Neural cell (in vitro differentiated cells): ENCODE measurements at regions not wholly inside any gene's neighbourhood (a gene's known extent, or its start where the extent isn't known, plus 50 kb on each side); places are given as distances from the start of the nearest gene placed in this dataset.

Experiments used
- H2AFZ ChIP-seq: fragments of 200-600, 300-800 bp; sonication (generic), shearing (Covaris generic); 2 replicates; pipeline ENCODE4 v1.6.0; 2014; ENCODE audit warnings: low read depth, mild to moderate bottlenecking, antibody characterized with exemption, low read length, moderate library complexity
- H3F3A ChIP-seq: fragments of 200-600 bp; shearing (Covaris generic); 2 replicates; pipeline ENCODE4 v1.6.1; 2016; ENCODE audit warnings: mild to moderate bottlenecking, moderate library complexity, mixed read lengths, antibody characterized with exemption, low read length; ENCODE audit not compliant: insufficient read depth, poor library complexity, severe bottlenecking
- H3K27ac ChIP-seq: fragments of 200-600, 300-800 bp; sonication (generic), shearing (Covaris generic); 2 replicates; pipeline ENCODE4 v1.5.1; 2014; ENCODE audit warnings: mild to moderate bottlenecking, low read length, moderate library complexity
- H3K27me3 ChIP-seq: fragments of 300-800, 200-600 bp; sonication (generic), shearing (Covaris generic); 2 replicates; pipeline ENCODE4 v1.6.0; 2014; ENCODE audit warnings: mild to moderate bottlenecking, low read depth, low read length, moderate library complexity; ENCODE audit not compliant: insufficient read depth
- H3K36me3 ChIP-seq: fragments of 300-800, 200-600 bp; sonication (generic), shearing (Covaris generic); 2 replicates; pipeline ENCODE4 v1.5.1; 2014; ENCODE audit warnings: mild to moderate bottlenecking, antibody characterized with exemption, low read length, moderate library complexity; ENCODE audit not compliant: insufficient read depth
- H3K4me2 ChIP-seq: fragments of 300-800, 200-600 bp; sonication (generic), shearing (Covaris generic); 2 replicates; pipeline ENCODE4 v1.6.0; 2014; ENCODE audit warnings: mild to moderate bottlenecking, low read length
- H3K4me3 ChIP-seq: fragments of 300-800, 200-600 bp; sonication (generic), shearing (Covaris generic); 2 replicates; pipeline ENCODE4 v1.5.1; 2014; ENCODE audit warnings: mild to moderate bottlenecking, low read length, moderate library complexity
- H3K79me2 ChIP-seq: fragments of 200-600 bp; shearing (Covaris generic); replicated peaks from 2 replicates; pipeline ENCODE4 v1.6.0; 2014; ENCODE audit warnings: mild to moderate bottlenecking, low read length, moderate library complexity; ENCODE audit not compliant: insufficient read depth
- H3K9ac ChIP-seq: fragments of 300-800, 200-600 bp; sonication (generic), shearing (Covaris generic); 2 replicates; pipeline ENCODE4 v1.6.1; 2016; ENCODE audit warnings: mild to moderate bottlenecking, low read length, mixed read lengths
- H3K9me2 ChIP-seq: fragments of 200-600 bp; shearing (Covaris generic); 2 replicates; pipeline ENCODE4 v1.6.1; 2016; ENCODE audit warnings: mild to moderate bottlenecking, low read length, mixed read lengths; ENCODE audit not compliant: insufficient read depth
- H3K9me3 ChIP-seq: fragments of 200-600, 300-800 bp; sonication (generic), shearing (Covaris generic); 2 replicates; pipeline ENCODE4 v1.6.1; 2016; ENCODE audit warnings: mild to moderate bottlenecking, mixed run types, low read length, moderate library complexity, mixed read lengths
- H4K20me1 ChIP-seq: fragments of 200-600 bp; shearing (Covaris generic); 2 replicates; pipeline ENCODE4 v1.6.1; 2016; ENCODE audit warnings: mild to moderate bottlenecking, mixed run types; ENCODE audit not compliant: insufficient read depth
- EP300 ChIP-seq: fragments of 450-650 bp; conservative IDR thresholded peaks from 2 replicates; pipeline ENCODE4 v1.6.1; 2014; ENCODE audit warnings: antibody characterized with exemption, mild to moderate bottlenecking, moderate library complexity; ENCODE audit not compliant: poor library complexity, severe bottlenecking
- EZH2 ChIP-seq: fragments of 200-600, 300-800 bp; shearing (Covaris generic), sonication (generic); IDR thresholded peaks from 2 replicates; pipeline ENCODE4 v1.6.1; 2014; ENCODE audit warnings: antibody characterized with exemption, low read length, borderline replicate concordance, mild to moderate bottlenecking; ENCODE audit not compliant: insufficient read depth, poor library complexity, severe bottlenecking
- MXI1 ChIP-seq: fragments of 450-650 bp; conservative IDR thresholded peaks from 2 replicates; pipeline ENCODE4 v1.6.1; 2014; ENCODE audit warnings: antibody characterized with exemption, mild to moderate bottlenecking; ENCODE audit not compliant: poor library complexity, severe bottlenecking
- POLR2AphosphoS5 ChIP-seq: IDR thresholded peaks from 2 replicates; pipeline ENCODE4 v1.6.1; 2012
- RAD21 ChIP-seq: fragments of 450-650 bp; conservative IDR thresholded peaks from 2 replicates; pipeline ENCODE4 v1.6.1; 2014; ENCODE audit warnings: antibody characterized with exemption, mild to moderate bottlenecking, moderate library complexity
- SMC3 ChIP-seq: fragments of 450-650 bp; conservative IDR thresholded peaks from 2 replicates; pipeline ENCODE4 v1.6.1; 2014; ENCODE audit warnings: antibody characterized with exemption, mild to moderate bottlenecking, moderate library complexity; ENCODE audit not compliant: poor library complexity
- TAF1 ChIP-seq: IDR thresholded peaks from 2 replicates; pipeline ENCODE4 v1.6.1; 2012; ENCODE audit warnings: low read depth
- TF ChIP-seq, protein P1 (sequence below): IDR thresholded peaks from 2 replicates; pipeline ENCODE4 v1.6.1; 2012; ENCODE audit warnings: borderline replicate concordance
- TF ChIP-seq, protein P2 (sequence below): fragments of 450-650 bp; IDR thresholded peaks from 2 replicates; pipeline ENCODE4 v1.5.1; 2014; ENCODE audit warnings: antibody characterized with exemption, mild to moderate bottlenecking, moderate library complexity; ENCODE audit not compliant: poor library complexity, severe bottlenecking

- Histone ChIP-seq H3K4me2 (no peak overlapping the region), H3F3A (no peaks in the 10 kb centered on the region), H3K9ac (no peak overlapping the region), H4K20me1 (no peaks in the 10 kb centered on the region), H3K79me2 (no peaks in the 10 kb centered on the region), H3K27ac (no peak overlapping the region), H3K4me3 (no peak overlapping the region), H2AFZ (no peak overlapping the region), H3K9me2 (no peaks in the 10 kb centered on the region), H3K36me3 (no peaks in the 10 kb centered on the region), H3K9me3 (no peaks in the 10 kb centered on the region), H3K27me3 (no peaks in the 10 kb centered on the region)
- TF ChIP-seq POLR2AphosphoS5 (no peak), RAD21 (no peak)
Measured at GRCh38 chr21:43299441-43300277, 127.3 kb downstream of the SIK1 start.

DNA sequence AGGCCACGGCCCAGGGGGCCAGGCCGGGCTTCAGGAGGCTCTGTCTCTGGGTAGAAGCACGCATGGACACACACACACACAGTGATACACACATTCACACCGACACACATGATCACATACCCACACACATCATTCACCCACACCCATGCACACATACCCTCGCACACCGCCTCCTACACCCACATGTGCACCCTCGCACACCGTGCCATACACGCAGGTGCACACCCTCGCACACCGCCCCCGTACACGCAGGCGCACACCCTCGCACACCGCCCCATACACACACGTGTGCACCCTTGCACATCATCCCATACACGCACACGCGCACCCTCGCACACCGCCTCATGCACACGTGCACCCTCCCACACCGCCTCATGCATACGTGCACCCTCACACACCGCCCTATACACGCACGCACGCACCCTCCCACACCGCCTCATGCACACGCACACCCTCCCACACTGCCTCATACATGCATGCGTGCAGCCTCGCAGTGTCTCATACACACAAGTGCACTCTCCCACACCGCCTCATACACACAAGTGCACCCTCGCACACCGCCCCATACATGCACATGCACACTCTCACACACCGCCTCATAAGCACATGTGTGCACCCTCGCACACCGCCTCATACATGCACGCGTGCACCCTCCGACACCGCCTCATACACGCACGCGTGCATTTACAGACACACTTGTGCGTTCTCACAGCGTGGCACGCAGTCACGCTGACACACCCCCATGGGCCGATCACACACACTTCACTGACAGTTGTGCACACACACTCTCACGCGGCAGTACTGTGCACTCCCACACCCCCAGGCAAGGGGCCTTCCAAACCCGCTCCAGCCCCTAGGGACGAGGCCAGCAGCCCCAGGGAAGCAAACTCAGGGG, 128.1 kb downstream of the SIK1 start:
- Histone ChIP-seq H3K9me3 (no peaks in the 10 kb centered on the region), H3K9me2 (no peaks in the 10 kb centered on the region), H3K36me3 (no peaks in the 10 kb centered on the region), H3K27me3 (no peaks in the 10 kb centered on the region), H3K4me3 (no peak overlapping the region), H3K79me2 (no peaks in the 10 kb centered on the region), H3K27ac (no peak overlapping the region), H3F3A (no peaks in the 10 kb centered on the region), H4K20me1 (no peaks in the 10 kb centered on the region), H3K4me2 (no peak overlapping the region), H2AFZ (no peak overlapping the region), H3K9ac (no peak overlapping the region)
- TF ChIP-seq, protein P1, sequence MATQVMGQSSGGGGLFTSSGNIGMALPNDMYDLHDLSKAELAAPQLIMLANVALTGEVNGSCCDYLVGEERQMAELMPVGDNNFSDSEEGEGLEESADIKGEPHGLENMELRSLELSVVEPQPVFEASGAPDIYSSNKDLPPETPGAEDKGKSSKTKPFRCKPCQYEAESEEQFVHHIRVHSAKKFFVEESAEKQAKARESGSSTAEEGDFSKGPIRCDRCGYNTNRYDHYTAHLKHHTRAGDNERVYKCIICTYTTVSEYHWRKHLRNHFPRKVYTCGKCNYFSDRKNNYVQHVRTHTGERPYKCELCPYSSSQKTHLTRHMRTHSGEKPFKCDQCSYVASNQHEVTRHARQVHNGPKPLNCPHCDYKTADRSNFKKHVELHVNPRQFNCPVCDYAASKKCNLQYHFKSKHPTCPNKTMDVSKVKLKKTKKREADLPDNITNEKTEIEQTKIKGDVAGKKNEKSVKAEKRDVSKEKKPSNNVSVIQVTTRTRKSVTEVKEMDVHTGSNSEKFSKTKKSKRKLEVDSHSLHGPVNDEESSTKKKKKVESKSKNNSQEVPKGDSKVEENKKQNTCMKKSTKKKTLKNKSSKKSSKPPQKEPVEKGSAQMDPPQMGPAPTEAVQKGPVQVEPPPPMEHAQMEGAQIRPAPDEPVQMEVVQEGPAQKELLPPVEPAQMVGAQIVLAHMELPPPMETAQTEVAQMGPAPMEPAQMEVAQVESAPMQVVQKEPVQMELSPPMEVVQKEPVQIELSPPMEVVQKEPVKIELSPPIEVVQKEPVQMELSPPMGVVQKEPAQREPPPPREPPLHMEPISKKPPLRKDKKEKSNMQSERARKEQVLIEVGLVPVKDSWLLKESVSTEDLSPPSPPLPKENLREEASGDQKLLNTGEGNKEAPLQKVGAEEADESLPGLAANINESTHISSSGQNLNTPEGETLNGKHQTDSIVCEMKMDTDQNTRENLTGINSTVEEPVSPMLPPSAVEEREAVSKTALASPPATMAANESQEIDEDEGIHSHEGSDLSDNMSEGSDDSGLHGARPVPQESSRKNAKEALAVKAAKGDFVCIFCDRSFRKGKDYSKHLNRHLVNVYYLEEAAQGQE, result no peak
- TF ChIP-seq TAF1, result no peak

GRCh38 chr21:43297989-43298388, 128.9 kb downstream of the SIK1 start:
- no peaks in the 10 kb centered on the region for H4K20me1 ChIP-seq
- no peak overlapping the region for H3K4me3 ChIP-seq
- H3K27ac ChIP-seq, result no peak overlapping the region
- H3K9me2 ChIP-seq, result no peaks in the 10 kb centered on the region
- H3K36me3 ChIP-seq, result no peaks in the 10 kb centered on the region
- no peak overlapping the region for H3K9ac ChIP-seq
- H3K4me2 ChIP-seq, result no peak overlapping the region
- no peaks in the 10 kb centered on the region for H3F3A ChIP-seq
- H3K79me2 ChIP-seq, result no peaks in the 10 kb centered on the region
- H3K27me3 ChIP-seq, result no peaks in the 10 kb centered on the region
- TF ChIP-seq TAF1, result no peak
- TF ChIP-seq MXI1, result no peak
- no peak for TF ChIP-seq EZH2
- no peak for TF ChIP-seq EP300
- no peak for TF ChIP-seq SMC3
- TF ChIP-seq RAD21, result no peak
- TF ChIP-seq, protein P1, result no peak
- TF ChIP-seq POLR2AphosphoS5, result no peak
- TF ChIP-seq, protein P2, sequence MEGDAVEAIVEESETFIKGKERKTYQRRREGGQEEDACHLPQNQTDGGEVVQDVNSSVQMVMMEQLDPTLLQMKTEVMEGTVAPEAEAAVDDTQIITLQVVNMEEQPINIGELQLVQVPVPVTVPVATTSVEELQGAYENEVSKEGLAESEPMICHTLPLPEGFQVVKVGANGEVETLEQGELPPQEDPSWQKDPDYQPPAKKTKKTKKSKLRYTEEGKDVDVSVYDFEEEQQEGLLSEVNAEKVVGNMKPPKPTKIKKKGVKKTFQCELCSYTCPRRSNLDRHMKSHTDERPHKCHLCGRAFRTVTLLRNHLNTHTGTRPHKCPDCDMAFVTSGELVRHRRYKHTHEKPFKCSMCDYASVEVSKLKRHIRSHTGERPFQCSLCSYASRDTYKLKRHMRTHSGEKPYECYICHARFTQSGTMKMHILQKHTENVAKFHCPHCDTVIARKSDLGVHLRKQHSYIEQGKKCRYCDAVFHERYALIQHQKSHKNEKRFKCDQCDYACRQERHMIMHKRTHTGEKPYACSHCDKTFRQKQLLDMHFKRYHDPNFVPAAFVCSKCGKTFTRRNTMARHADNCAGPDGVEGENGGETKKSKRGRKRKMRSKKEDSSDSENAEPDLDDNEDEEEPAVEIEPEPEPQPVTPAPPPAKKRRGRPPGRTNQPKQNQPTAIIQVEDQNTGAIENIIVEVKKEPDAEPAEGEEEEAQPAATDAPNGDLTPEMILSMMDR, result no peak
- H2AFZ ChIP-seq, result no peak overlapping the region
- no peaks in the 10 kb centered on the region for H3K9me3 ChIP-seq
